ENCODE measurements at regions not wholly inside any gene's neighbourhood (a gene's known extent, or its start where the extent isn't known, plus 50 kb on each side); places are given as distances from the start of the nearest gene placed in this dataset.

DNA sequence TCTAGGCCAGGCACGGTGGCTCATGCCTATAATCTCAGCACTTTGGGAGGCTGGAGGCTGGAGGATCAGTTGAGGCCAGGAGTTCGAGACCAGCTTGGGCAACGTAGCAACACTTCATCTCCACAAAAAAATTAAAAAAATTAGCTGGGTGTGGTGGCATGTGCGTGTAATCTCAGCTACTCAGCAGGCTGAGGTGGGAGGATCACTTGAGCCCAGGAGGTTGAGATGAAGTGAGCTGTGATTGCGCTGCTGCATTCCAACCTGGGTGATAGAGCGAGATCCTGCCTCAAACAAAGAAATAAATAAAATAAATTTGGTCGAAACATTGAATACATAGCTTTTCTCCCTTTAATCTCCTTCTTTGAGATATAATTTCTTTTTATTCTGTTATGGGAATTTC is 80.6 kb upstream of the ITGB1 start:
- no peak for DNase-seq (ENCODE audit: low spot score)
- Histone ChIP-seq H3K27me3 (no peaks in the 10 kb centered on the region), H3K4me3 (no peak overlapping the region), H3K4me1 (no peaks in the 10 kb centered on the region), H3K36me3 (no peaks in the 10 kb centered on the region), H3K9me3 (no peaks in the 10 kb centered on the region), H3K27ac (no peak overlapping the region)
- no peak for TF ChIP-seq CTCF (IDR thresholded peaks at IDR 0.05)

- H3K4me3 ChIP-seq, result no peak overlapping the region
- no peaks in the 10 kb centered on the region for H3K27me3 ChIP-seq
- no peaks in the 10 kb centered on the region for H3K36me3 ChIP-seq
- no peak overlapping the region for H3K27ac ChIP-seq
- H3K4me1 ChIP-seq, result no peaks in the 10 kb centered on the region
- H3K9me3 ChIP-seq, result no peaks in the 10 kb centered on the region
- TF ChIP-seq CTCF (IDR thresholded peaks at IDR 0.05), result no peak
- no peak for DNase-seq (ENCODE audit: low spot score)
These were observed 79.7 kb upstream of the ITGB1 start for GRCh38 chr10:33037726-33038125.

DNA sequence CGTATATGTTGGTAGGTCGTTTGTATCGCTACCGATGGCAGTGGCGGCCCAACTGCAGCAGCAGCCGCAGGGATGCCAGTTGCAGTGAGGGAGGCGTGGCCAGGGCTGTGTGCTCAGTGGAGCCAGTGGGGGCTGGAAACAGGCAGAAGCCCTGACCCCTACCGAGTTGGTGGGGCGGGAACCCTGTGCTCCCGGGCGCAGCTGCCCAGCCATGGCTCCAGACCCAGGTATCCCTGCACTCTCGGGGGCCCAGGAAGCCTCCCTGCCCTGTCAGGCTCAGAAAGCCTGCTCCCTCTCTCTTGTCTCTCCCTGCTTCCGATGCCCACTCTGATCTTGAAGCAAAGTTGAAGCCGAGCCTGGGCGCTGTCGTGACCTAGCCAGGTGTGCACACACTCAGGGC is 78.6 kb upstream of the ITGB1 start:
- Histone ChIP-seq H3K4me1 (no peaks in the 10 kb centered on the region), H3K9me3 (no peaks in the 10 kb centered on the region), H3K36me3 (no peaks in the 10 kb centered on the region), H3K4me3 (no peak overlapping the region), H3K27ac (no peak overlapping the region), H3K27me3 (no peaks in the 10 kb centered on the region)
- no peak for DNase-seq (ENCODE audit: low spot score)
- TF ChIP-seq CTCF (IDR thresholded peaks at IDR 0.05), result no peak

GRCh38 chr10:33035411-33035810 is 77.4 kb upstream of the ITGB1 start:
- no peak overlapping the region for H3K27ac ChIP-seq
- no peaks in the 10 kb centered on the region for H3K4me1 ChIP-seq
- no peak overlapping the region for H3K4me3 ChIP-seq
- TF ChIP-seq CTCF (IDR thresholded peaks at IDR 0.05), result no peak
- DNase-seq (ENCODE audit: low spot score), result no peak
- no peaks in the 10 kb centered on the region for H3K9me3 ChIP-seq
- H3K36me3 ChIP-seq, result no peaks in the 10 kb centered on the region
- H3K27me3 ChIP-seq, result no peaks in the 10 kb centered on the region

GRCh38 chr10:33034931-33035330 is 76.9 kb upstream of the ITGB1 start:
- Histone ChIP-seq H3K36me3 (no peaks in the 10 kb centered on the region), H3K27ac (no peak overlapping the region), H3K4me3 (no peak overlapping the region), H3K9me3 (no peaks in the 10 kb centered on the region), H3K4me1 (no peaks in the 10 kb centered on the region), H3K27me3 (no peaks in the 10 kb centered on the region)
- no peak for DNase-seq (ENCODE audit: low spot score)
- TF ChIP-seq CTCF (IDR thresholded peaks at IDR 0.05), result no peak

DNA sequence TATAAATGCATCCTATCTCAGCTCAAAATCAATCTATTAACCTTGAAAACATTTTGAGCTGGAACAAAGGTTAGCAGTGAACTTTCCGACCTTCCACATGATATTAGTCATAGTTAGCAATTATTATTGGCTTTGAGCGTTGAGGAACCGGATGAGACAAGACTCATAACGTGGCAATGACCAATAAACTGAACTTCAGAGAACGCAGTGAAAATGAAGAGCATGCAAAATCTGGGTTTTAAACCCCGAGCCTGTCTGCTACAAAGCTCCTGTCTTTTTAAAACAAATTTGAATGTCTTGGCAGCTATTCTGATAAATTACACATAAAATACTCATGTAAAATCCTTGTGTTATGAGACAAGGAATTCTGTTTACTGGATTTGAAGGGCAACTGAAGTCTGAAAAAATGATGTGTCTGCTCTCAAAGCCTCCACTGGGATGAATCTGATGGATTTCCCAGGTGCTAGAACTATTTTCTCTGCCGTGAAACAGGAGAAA is 74.7 kb upstream of the ITGB1 start:
- H3K9me3 ChIP-seq, result no peaks in the 10 kb centered on the region
- DNase-seq (ENCODE audit: low spot score), result no peak
- no peaks in the 10 kb centered on the region for H3K27me3 ChIP-seq
- H3K27ac ChIP-seq, result no peak overlapping the region
- no peak for TF ChIP-seq CTCF (IDR thresholded peaks at IDR 0.05)
- H3K36me3 ChIP-seq, result no peaks in the 10 kb centered on the region
- H3K4me3 ChIP-seq, result no peak overlapping the region
- H3K4me1 ChIP-seq, result no peaks in the 10 kb centered on the region
